ENCODE measurements at regions not wholly inside any gene's neighbourhood (a gene's known extent, or its start where the extent isn't known, plus 50 kb on each side); places are given as distances from the start of the nearest gene placed in this dataset.

DNA sequence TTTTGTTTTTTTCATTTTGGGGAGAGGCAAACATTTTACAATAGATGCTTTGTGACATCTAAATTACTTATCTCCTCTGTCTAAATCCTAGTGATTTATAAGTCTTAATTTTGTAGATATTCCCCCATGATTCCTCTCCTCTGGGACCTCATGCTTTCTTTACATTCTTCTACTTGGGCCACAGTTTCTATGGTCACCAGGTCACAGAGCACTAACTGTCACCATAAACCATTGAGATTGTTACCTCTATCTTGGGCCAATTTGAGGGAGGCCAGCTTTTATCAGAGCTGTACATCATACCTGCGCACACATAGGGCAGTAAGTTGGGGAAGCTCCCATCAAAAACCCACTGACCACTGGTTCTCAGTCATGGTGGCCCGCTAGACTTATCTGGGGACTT lies 582.1 kb upstream of the SALL1 start:
- DNase-seq (ENCODE audit: low read depth in 2 of 2): no peak

DNA sequence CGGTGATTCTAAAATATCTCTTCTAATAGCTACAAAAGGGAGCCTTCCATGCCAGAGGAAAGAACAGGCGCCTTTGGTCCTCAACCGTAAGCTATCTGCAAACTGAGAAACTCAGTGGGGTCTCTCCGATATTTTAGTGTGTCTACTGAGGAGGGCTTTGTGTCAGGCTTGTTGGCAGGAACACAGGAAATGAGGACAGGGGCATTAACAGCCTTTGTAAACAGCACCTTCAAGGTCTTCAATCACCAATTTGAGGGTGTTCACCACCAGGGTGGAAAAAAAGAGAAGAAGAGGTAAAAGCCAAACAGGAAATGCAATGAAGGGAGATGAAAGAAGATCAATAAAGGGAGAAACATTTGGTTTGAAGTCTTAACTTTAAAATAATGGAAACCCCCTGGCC lies 580.1 kb upstream of the SALL1 start:
- no peak for DNase-seq (ENCODE audit: low read depth in 2 of 2)

GRCh38 chr16:51723036-51723724 lies 572.1 kb upstream of the SALL1 start:
- no peak for DNase-seq (ENCODE audit: low read depth in 2 of 2)

GRCh38 chr16:51722467-51722866 lies 571.4 kb upstream of the SALL1 start:
- no peak for DNase-seq (ENCODE audit: low read depth in 2 of 2)

GRCh38 chr16:51719376-51719775 lies 568.3 kb upstream of the SALL1 start:
- DNase-seq (ENCODE audit: low read depth in 2 of 2): no peak

GRCh38 chr16:51716195-51716594 lies 565.1 kb upstream of the SALL1 start:
- DNase-seq (ENCODE audit: low read depth in 2 of 2): no peak

GRCh38 chr16:51713502-51713901 lies 562.4 kb upstream of the SALL1 start:
- no peak for DNase-seq (ENCODE audit: low read depth in 2 of 2)

- DNase-seq (ENCODE audit: low read depth in 2 of 2): no peak
These were observed 560.0 kb upstream of the SALL1 start for GRCh38 chr16:51710905-51711563.

DNA sequence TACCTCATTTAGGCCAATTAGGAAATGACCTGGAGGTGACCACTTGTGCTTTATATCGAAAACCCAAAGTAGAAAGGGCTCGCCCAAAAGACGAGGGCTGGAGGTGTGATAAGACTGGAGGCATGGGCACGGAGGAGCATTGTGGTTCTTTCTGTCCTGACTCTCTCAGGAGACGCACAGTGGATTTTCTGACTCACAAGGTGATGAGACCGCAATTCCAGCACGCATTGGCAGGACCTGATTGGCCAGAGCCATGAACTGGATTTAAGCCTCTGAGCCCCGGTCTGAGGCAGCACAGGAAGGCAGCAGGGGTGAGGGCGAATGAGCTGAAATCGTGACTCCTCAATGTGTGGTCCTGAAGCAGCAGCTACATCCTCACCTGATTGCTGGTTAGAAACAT lies 559.1 kb upstream of the SALL1 start:
- DNase-seq (ENCODE audit: low read depth in 2 of 2): no peak

DNA sequence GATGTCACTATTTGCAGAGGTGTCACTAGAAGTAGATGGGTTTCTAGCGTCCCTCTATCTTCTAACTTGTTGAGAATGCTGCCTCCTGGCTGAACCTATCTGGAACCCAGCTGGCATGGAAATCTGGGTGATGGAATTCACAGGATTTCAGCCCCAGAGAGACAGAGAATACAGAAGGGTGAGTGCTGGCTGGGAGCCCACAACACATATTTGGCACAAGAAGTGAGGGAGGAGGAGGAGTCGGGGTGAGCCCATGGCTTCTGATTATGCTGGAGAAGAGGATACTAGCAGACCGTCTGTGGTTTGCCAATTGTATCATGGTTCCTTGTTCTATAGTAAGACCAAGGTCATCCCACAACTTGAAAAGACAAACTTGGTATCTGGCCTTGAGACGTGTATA lies 557.8 kb upstream of the SALL1 start:
- no peak for DNase-seq (ENCODE audit: low read depth in 2 of 2)

DNA sequence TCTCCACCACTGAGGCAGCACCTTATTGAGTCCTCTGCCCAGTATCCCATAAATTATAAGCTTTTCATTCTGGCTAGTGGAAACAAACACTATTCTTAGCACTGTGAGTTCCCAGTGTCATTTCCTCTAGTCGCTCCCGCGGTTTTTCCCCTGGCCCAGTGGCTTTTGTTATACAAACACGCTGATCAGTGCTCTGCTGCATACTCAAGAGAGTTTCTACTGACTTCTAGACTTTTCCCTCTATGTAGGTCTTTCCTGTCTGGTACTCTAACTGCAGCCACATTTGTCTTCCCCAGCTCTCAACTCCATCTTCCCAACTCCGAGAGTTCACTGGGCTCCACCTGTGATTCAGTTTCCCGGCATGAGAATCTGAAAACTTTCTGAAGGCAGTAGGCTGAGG lies 556.6 kb upstream of the SALL1 start:
- DNase-seq (ENCODE audit: low read depth in 2 of 2): no peak

DNA sequence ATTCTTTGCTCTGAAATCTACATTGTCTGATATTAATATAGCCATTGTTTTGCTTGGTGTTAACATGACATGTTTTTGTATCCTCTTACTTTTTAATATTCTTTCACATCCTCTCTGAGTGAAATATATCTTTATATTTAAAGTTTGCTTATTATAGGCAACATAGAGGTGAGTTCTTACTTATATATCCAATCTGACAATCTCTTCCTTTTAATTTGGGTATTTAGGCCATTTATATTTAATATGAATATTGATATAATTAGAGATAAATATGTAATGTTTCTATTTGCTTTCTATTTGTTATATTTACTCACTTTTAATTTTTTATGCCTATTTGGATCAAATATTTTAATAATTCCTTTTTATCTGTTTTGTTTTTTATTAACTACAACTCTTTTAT lies 554.1 kb upstream of the SALL1 start:
- DNase-seq (ENCODE audit: low read depth in 2 of 2): no peak

GRCh38 chr16:51701025-51701424 lies 550.0 kb upstream of the SALL1 start:
- DNase-seq (ENCODE audit: low read depth in 2 of 2): no peak

DNA sequence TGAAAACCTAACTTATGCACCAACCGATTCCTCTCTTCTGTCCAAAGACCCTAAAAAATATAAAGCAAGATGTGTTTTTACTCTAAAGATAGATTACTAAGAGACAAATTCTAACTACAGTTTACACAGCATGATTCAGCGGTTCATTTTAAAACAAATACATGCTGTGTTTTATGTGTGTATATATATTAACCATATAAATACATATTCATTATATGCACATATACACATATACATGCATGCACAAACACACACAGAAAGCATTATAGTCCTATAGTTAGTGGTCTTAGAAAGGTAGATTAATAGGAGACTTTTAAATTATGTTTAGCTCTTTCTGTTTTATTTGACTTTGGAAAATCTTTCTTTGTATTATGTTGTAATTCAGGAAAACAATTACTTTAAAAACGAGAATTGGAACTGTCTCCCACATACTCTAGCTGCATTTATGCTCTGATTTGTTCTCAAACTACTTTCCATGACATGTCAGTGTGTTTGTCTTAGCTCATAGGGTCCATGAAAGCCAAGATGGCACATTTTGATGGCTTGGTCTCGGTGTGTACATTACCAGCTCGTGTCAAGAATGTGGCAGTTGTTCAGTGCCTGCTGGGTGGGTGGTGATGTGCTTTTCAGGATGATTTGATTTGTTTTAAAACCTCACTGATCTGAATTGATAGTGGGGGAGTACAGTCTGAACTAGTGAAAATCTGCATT lies 548.8 kb upstream of the SALL1 start:
- no peak for DNase-seq (ENCODE audit: low read depth in 2 of 2)

DNA sequence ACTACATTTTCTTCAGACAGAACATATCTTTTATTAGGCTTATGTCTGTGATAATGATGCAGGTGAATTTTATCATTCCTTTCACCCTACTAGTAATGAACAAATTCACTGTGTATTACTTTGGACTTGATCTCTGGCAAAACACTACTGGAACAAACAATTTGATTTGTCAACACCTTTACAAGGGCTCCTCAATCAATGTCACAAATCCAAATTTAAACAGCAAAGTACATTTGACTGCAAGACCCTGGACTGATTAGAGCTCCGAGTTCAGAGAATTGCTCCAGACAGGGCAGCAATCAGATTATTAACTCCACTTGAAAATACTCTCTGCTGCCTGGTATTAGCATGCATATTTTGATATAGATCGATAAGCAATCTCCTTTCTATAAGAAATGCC lies 547.6 kb upstream of the SALL1 start:
- no peak for DNase-seq (ENCODE audit: low read depth in 2 of 2)

GRCh38 chr16:51697454-51697853 lies 546.4 kb upstream of the SALL1 start:
- no peak for DNase-seq (ENCODE audit: low read depth in 2 of 2)

- DNase-seq (ENCODE audit: low read depth in 2 of 2): no peak
These were observed 545.3 kb upstream of the SALL1 start for GRCh38 chr16:51696376-51696775.

DNA sequence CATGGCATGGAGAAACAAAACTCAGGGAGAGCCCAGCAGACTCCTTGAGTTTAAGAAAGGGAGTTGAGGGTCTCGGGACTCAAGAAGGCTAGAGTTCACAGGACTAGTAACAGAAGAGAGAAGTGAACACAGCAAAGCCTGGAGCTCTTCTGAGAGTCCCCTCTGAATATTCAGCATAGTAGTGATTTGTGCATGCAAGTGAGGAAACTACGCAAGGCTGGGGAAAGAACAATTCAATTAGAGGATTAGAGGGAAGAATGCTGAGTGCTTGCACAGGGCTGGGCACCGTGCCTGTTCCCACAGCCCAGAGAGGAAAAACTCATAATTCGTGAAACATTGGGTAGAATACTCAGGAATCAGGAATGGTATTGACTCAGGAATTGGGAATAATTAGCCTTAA lies 540.0 kb upstream of the SALL1 start:
- DNase-seq (ENCODE audit: low read depth in 2 of 2): no peak

- no peak for DNase-seq (ENCODE audit: low read depth in 2 of 2)
These were observed 534.4 kb upstream of the SALL1 start for GRCh38 chr16:51685498-51685897.

DNA sequence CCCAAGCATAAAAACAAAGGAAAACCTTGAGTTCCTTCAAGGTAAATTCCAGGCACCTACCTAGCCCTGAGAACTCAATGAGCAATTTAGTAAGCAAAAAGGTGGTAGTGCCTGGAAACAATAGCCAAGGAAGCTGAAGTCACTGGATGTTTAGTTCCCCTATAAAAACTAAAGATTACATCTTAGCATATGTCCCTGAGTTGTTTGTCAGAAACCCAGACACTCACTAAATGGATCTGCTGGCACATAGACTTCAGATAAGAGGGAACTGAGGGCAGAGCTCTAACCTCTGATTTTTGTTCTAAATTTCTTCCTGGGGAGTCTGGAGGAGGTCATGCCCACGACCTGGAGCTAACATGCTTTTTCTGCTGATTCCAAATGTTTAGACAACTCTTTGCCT lies 532.8 kb upstream of the SALL1 start:
- no peak for DNase-seq (ENCODE audit: low read depth in 2 of 2)

DNA sequence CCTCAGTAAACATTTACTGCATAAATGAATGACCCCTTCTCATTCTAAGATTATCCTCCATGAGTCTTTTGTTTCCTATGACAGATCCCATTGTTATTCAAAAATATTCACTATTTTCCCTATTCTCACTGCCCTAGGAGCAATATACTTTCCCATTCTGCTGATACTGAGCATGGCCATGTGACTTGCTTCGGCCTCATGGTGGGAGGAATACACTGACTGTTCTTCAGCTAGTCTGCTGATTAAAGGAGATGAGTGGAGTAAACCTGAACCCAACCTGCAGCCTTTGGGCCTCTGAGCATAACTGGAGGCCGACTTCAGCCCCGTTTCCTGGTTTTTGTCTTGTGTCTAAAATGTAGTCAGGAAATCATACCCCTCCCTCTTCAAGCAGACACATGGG lies 531.8 kb upstream of the SALL1 start:
- DNase-seq (ENCODE audit: low read depth in 2 of 2): no peak

GRCh38 chr16:51674615-51675014 lies 523.5 kb upstream of the SALL1 start:
- no peak for DNase-seq (ENCODE audit: low read depth in 2 of 2)

DNA sequence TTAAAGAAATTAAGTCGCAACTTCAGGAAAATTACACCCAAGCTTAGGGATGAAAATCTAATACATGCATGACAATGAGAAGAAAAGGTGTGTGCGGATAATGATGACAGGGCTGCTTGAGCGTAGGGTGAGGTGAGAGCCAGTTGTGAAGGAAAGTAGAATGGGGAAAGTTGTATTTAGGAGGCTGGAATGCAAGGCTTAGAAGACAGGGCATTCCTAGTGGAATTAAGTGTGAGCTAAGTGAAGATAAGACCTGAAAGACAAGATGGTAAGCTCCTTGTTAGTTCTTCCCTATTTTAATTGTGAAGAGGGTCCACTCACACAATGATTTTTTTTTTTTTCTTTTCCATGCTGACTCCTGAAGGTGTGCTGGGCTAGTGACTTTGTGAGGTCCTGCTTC lies 519.5 kb upstream of the SALL1 start:
- no peak for DNase-seq (ENCODE audit: low read depth in 2 of 2)
